K562 (cell line): ENCODE measurements at regions not wholly inside any gene's neighbourhood (a gene's known extent, or its start where the extent isn't known, plus 50 kb on each side); places are given as distances from the start of the nearest gene placed in this dataset.
A peak's percentile ranks its signal among the peaks of the same experiment; 100 is the strongest.

Experiments used
- CTBP1 ChIP-seq: fragments of 450-650 bp; IDR thresholded peaks from 2 replicates; pipeline ENCODE4 v1.6.1; 2016; ENCODE audit warnings: borderline replicate concordance
- HOXB6 ChIP-seq: fragments of 250-450 bp; sonication (Bioruptor Pico); IDR thresholded peaks from 2 replicates; pipeline ENCODE4 v1.5.1; 2022; ENCODE audit warnings: mild to moderate bottlenecking, borderline replicate concordance
- PHB ChIP-seq: fragments of 250-450 bp; sonication (Bioruptor Pico); IDR thresholded peaks from 2 replicates; pipeline ENCODE4 v1.5.0; 2021
- PURB ChIP-seq: sonication (generic); formaldehyde crosslinking; IDR thresholded peaks from 2 replicates; pipeline ENCODE4 v1.9.0; 2021; ENCODE audit warnings: low read depth, mild to moderate bottlenecking, missing genetic modification reagents
- XRCC5 ChIP-seq: fragments of 200-400 bp; formaldehyde crosslinking; IDR thresholded peaks from 2 replicates; pipeline ENCODE4 v1.6.1; 2017; ENCODE audit warnings: low read depth, mild to moderate bottlenecking, low read length
- ZNF778 ChIP-seq: fragments of 450-650 bp; formaldehyde crosslinking; IDR thresholded peaks from 2 replicates; pipeline ENCODE4 v1.4.0; 2020; ENCODE audit warnings: mild to moderate bottlenecking, moderate library complexity
- TF ChIP-seq, protein P1 (sequence below): sonication (generic); formaldehyde crosslinking; IDR thresholded peaks from 2 replicates; pipeline ENCODE4 v1.8.1; 2023; ENCODE audit warnings: mild to moderate bottlenecking, missing genetic modification reagents
- TF ChIP-seq, protein P2 (sequence below): sonication (generic); formaldehyde crosslinking; IDR thresholded peaks from 2 replicates; pipeline ENCODE4 v1.8.1; 2022; ENCODE audit warnings: missing genetic modification reagents
- TF ChIP-seq, protein P3 (sequence below): sonication (generic); formaldehyde crosslinking; IDR thresholded peaks from 2 replicates; pipeline ENCODE4 v1.8.0; 2023; ENCODE audit warnings: missing genetic modification reagents, mild to moderate bottlenecking, borderline replicate concordance
- TF ChIP-seq, protein P4 (sequence below): fragments of 450-650 bp; IDR thresholded peaks from 2 replicates; pipeline ENCODE4 v1.7.1; 2018; ENCODE audit warnings: mild to moderate bottlenecking, low read depth; ENCODE audit not compliant: partially characterized antibody
- TF ChIP-seq, protein P5 (sequence below): fragments of 250-450 bp; sonication (Bioruptor Pico); IDR thresholded peaks from 2 replicates; pipeline ENCODE4 v1.8.0; 2021; ENCODE audit warnings: borderline replicate concordance, mild to moderate bottlenecking, moderate library complexity; ENCODE audit not compliant: poor library complexity, severe bottlenecking

- TF ChIP-seq HOXB6 (CRISPR knock-in tag) (no peak), ZNF778 (no peak), PHB (CRISPR knock-in tag) (no peak), CTBP1 (peak; percentile 81), XRCC5 (peak; percentile 82), PURB (CRISPR knock-in tag) (no peak)
- TF ChIP-seq, protein P1, sequence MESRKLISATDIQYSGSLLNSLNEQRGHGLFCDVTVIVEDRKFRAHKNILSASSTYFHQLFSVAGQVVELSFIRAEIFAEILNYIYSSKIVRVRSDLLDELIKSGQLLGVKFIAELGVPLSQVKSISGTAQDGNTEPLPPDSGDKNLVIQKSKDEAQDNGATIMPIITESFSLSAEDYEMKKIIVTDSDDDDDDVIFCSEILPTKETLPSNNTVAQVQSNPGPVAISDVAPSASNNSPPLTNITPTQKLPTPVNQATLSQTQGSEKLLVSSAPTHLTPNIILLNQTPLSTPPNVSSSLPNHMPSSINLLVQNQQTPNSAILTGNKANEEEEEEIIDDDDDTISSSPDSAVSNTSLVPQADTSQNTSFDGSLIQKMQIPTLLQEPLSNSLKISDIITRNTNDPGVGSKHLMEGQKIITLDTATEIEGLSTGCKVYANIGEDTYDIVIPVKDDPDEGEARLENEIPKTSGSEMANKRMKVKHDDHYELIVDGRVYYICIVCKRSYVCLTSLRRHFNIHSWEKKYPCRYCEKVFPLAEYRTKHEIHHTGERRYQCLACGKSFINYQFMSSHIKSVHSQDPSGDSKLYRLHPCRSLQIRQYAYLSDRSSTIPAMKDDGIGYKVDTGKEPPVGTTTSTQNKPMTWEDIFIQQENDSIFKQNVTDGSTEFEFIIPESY (CRISPR knock-in tag), result 0 out of 2 replicates have a peak, but pooled peaks have one; percentile 27
- TF ChIP-seq, protein P2, sequence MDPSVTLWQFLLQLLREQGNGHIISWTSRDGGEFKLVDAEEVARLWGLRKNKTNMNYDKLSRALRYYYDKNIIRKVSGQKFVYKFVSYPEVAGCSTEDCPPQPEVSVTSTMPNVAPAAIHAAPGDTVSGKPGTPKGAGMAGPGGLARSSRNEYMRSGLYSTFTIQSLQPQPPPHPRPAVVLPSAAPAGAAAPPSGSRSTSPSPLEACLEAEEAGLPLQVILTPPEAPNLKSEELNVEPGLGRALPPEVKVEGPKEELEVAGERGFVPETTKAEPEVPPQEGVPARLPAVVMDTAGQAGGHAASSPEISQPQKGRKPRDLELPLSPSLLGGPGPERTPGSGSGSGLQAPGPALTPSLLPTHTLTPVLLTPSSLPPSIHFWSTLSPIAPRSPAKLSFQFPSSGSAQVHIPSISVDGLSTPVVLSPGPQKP (CRISPR knock-in tag), result no peak
- TF ChIP-seq, protein P3, sequence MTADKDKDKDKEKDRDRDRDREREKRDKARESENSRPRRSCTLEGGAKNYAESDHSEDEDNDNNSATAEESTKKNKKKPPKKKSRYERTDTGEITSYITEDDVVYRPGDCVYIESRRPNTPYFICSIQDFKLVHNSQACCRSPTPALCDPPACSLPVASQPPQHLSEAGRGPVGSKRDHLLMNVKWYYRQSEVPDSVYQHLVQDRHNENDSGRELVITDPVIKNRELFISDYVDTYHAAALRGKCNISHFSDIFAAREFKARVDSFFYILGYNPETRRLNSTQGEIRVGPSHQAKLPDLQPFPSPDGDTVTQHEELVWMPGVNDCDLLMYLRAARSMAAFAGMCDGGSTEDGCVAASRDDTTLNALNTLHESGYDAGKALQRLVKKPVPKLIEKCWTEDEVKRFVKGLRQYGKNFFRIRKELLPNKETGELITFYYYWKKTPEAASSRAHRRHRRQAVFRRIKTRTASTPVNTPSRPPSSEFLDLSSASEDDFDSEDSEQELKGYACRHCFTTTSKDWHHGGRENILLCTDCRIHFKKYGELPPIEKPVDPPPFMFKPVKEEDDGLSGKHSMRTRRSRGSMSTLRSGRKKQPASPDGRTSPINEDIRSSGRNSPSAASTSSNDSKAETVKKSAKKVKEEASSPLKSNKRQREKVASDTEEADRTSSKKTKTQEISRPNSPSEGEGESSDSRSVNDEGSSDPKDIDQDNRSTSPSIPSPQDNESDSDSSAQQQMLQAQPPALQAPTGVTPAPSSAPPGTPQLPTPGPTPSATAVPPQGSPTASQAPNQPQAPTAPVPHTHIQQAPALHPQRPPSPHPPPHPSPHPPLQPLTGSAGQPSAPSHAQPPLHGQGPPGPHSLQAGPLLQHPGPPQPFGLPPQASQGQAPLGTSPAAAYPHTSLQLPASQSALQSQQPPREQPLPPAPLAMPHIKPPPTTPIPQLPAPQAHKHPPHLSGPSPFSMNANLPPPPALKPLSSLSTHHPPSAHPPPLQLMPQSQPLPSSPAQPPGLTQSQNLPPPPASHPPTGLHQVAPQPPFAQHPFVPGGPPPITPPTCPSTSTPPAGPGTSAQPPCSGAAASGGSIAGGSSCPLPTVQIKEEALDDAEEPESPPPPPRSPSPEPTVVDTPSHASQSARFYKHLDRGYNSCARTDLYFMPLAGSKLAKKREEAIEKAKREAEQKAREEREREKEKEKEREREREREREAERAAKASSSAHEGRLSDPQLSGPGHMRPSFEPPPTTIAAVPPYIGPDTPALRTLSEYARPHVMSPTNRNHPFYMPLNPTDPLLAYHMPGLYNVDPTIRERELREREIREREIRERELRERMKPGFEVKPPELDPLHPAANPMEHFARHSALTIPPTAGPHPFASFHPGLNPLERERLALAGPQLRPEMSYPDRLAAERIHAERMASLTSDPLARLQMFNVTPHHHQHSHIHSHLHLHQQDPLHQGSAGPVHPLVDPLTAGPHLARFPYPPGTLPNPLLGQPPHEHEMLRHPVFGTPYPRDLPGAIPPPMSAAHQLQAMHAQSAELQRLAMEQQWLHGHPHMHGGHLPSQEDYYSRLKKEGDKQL, result no peak
- TF ChIP-seq, protein P4, sequence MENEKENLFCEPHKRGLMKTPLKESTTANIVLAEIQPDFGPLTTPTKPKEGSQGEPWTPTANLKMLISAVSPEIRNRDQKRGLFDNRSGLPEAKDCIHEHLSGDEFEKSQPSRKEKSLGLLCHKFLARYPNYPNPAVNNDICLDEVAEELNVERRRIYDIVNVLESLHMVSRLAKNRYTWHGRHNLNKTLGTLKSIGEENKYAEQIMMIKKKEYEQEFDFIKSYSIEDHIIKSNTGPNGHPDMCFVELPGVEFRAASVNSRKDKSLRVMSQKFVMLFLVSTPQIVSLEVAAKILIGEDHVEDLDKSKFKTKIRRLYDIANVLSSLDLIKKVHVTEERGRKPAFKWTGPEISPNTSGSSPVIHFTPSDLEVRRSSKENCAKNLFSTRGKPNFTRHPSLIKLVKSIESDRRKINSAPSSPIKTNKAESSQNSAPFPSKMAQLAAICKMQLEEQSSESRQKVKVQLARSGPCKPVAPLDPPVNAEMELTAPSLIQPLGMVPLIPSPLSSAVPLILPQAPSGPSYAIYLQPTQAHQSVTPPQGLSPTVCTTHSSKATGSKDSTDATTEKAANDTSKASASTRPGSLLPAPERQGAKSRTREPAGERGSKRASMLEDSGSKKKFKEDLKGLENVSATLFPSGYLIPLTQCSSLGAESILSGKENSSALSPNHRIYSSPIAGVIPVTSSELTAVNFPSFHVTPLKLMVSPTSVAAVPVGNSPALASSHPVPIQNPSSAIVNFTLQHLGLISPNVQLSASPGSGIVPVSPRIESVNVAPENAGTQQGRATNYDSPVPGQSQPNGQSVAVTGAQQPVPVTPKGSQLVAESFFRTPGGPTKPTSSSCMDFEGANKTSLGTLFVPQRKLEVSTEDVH, result no peak
- TF ChIP-seq, protein P5, sequence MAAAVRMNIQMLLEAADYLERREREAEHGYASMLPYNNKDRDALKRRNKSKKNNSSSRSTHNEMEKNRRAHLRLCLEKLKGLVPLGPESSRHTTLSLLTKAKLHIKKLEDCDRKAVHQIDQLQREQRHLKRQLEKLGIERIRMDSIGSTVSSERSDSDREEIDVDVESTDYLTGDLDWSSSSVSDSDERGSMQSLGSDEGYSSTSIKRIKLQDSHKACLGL (CRISPR knock-in tag), result no peak
These were observed 74.0 kb upstream of the CUX1 start (continued) for GRCh38 chr7:101743241-101743994.
